PFSK-1 (cell line): ENCODE measurements at regions not wholly inside any gene's neighbourhood (a gene's known extent, or its start where the extent isn't known, plus 50 kb on each side); places are given as distances from the start of the nearest gene placed in this dataset.

Experiments
- TAF1 ChIP-seq: IDR thresholded peaks from 2 replicates; pipeline ENCODE4 v1.6.1; 2012; ENCODE audit warnings: low read length, control low read depth, borderline replicate concordance; ENCODE audit not compliant: insufficient read depth
- TF ChIP-seq, protein P1 (sequence below), 2 experiments: IDR thresholded peaks; 2 replicates each; pipeline versions ENCODE4 v1.6.1 to v1.8.0; 2011 to 2012; ENCODE audit warnings: low read depth in 2 of 2, low read length in 2 of 2, control low read depth in 1 of 2, inconsistent platforms in 1 of 2, mild to moderate bottlenecking in 1 of 2, moderate library complexity in 1 of 2; ENCODE audit not compliant: insufficient read depth in 1 of 2

- TF ChIP-seq TAF1 = no peak
- TF ChIP-seq, protein P1, sequence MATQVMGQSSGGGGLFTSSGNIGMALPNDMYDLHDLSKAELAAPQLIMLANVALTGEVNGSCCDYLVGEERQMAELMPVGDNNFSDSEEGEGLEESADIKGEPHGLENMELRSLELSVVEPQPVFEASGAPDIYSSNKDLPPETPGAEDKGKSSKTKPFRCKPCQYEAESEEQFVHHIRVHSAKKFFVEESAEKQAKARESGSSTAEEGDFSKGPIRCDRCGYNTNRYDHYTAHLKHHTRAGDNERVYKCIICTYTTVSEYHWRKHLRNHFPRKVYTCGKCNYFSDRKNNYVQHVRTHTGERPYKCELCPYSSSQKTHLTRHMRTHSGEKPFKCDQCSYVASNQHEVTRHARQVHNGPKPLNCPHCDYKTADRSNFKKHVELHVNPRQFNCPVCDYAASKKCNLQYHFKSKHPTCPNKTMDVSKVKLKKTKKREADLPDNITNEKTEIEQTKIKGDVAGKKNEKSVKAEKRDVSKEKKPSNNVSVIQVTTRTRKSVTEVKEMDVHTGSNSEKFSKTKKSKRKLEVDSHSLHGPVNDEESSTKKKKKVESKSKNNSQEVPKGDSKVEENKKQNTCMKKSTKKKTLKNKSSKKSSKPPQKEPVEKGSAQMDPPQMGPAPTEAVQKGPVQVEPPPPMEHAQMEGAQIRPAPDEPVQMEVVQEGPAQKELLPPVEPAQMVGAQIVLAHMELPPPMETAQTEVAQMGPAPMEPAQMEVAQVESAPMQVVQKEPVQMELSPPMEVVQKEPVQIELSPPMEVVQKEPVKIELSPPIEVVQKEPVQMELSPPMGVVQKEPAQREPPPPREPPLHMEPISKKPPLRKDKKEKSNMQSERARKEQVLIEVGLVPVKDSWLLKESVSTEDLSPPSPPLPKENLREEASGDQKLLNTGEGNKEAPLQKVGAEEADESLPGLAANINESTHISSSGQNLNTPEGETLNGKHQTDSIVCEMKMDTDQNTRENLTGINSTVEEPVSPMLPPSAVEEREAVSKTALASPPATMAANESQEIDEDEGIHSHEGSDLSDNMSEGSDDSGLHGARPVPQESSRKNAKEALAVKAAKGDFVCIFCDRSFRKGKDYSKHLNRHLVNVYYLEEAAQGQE (IDR thresholded peaks at IDR 0.05; ENCODE audit: insufficient read depth in 1 of 2, low read depth in 2 of 2, low read length in 2 of 2) = no peak
These were observed 1517.8 kb downstream of the BRD1 start for GRCh38 chr22:48309836-48310235.
